ENCODE measurements at regions not wholly inside any gene's neighbourhood (a gene's known extent, or its start where the extent isn't known, plus 50 kb on each side); places are given as distances from the start of the nearest gene placed in this dataset.

DNA sequence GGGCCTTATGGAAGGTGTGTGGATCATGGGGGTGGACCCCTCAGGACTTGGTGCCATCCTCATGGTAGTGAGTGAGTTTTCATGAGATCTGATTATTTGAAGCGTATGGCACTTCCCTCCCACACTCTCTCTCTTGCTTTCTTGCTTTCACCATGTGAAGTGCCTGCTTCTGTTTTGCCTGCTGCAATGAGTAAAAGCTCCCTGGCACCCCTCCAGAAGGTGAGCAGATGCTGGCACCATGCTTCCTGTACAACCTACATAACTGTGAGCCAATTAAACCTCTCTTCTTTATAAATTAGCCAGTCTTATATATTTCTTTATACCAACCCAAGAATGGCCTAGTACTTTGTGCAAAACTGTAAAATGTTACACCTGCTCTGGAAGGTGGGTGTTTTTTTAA, 396.8 kb upstream of the HS3ST5 start:
- no peak for DNase-seq (ENCODE audit: extremely low read depth, insufficient read length)
- TF ChIP-seq, protein P1, sequence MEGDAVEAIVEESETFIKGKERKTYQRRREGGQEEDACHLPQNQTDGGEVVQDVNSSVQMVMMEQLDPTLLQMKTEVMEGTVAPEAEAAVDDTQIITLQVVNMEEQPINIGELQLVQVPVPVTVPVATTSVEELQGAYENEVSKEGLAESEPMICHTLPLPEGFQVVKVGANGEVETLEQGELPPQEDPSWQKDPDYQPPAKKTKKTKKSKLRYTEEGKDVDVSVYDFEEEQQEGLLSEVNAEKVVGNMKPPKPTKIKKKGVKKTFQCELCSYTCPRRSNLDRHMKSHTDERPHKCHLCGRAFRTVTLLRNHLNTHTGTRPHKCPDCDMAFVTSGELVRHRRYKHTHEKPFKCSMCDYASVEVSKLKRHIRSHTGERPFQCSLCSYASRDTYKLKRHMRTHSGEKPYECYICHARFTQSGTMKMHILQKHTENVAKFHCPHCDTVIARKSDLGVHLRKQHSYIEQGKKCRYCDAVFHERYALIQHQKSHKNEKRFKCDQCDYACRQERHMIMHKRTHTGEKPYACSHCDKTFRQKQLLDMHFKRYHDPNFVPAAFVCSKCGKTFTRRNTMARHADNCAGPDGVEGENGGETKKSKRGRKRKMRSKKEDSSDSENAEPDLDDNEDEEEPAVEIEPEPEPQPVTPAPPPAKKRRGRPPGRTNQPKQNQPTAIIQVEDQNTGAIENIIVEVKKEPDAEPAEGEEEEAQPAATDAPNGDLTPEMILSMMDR (IDR thresholded peaks at IDR 0.05; ENCODE audit: insufficient read depth, low read length, poor library complexity, severe bottlenecking) = no peak
- Histone ChIP-seq H3K4me3 (replicated peaks; ENCODE audit: low read depth, low read length) (no peak overlapping the region), H3K36me3 (ENCODE audit: control insufficient read depth, insufficient read depth, low read length) (no peaks in the 10 kb centered on the region), H3K27me3 (replicated peaks; ENCODE audit: control insufficient read depth, insufficient read depth, low read length) (no peaks in the 10 kb centered on the region)

DNA sequence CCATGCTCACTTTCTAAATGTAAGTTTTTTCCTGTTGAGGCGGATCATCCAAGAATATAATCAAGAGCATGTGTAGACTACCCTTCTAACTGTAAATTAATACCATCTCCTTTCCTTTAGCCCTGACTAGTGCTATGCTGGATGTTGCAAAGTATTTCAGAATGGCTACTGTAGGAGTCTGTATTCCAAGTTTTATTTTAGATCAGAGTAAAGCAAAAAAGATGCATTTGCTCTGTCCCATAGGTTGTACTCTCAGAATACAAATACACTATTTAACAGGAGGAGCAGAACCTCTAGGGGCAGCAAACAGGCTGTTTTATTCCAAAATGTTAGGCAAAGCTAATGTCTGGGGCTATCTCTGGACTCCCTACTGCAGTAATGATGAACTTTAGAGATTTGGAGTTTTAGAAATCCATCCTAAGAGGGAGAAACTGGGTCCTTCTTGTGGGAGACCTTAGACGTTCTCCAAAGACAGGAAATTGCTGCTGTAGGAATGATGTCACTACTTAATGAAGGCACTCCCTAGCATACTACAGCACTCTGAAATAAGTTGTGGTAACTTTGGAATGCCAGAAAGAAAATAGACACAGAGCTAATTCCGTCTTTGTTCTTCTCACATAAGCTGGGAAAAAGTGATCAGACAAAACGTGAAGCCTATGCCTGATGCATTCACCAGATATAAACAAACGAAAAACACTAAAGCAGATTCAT, 392.4 kb upstream of the HS3ST5 start:
- no peak for DNase-seq (ENCODE audit: extremely low read depth, insufficient read length)
- Histone ChIP-seq H3K27me3 (replicated peaks; ENCODE audit: control insufficient read depth, insufficient read depth, low read length) (no peaks in the 10 kb centered on the region), H3K4me3 (replicated peaks; ENCODE audit: low read depth, low read length) (no peak overlapping the region), H3K36me3 (ENCODE audit: control insufficient read depth, insufficient read depth, low read length) (no peaks in the 10 kb centered on the region)
- TF ChIP-seq, protein P1 (IDR thresholded peaks at IDR 0.05; ENCODE audit: insufficient read depth, low read length, poor library complexity, severe bottlenecking) = no peak

DNA sequence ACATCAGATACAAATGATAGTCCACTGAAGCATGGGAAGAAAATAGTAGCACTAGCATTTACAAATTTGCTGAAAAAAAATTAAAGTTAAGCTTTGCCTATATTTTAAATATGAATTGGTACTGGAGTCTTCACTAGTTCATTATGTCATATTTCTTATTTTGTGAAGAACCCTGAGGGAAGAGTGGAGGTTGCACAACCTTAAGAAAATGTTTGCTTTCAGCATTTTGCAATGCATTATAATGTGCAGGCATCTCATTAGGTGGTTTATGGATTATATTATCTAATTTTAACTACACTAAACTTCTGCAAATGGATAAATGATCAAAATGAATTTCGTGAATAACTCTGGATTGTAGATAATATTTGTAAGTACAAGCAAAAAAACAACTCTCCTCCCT, 390.8 kb upstream of the HS3ST5 start:
- Histone ChIP-seq H3K36me3 (ENCODE audit: control insufficient read depth, insufficient read depth, low read length) (no peaks in the 10 kb centered on the region), H3K4me3 (replicated peaks; ENCODE audit: low read depth, low read length) (no peak overlapping the region), H3K27me3 (replicated peaks; ENCODE audit: control insufficient read depth, insufficient read depth, low read length) (no peaks in the 10 kb centered on the region)
- no peak for DNase-seq (ENCODE audit: extremely low read depth, insufficient read length)
- TF ChIP-seq, protein P1 (IDR thresholded peaks at IDR 0.05; ENCODE audit: insufficient read depth, low read length, poor library complexity, severe bottlenecking) = no peak

DNA sequence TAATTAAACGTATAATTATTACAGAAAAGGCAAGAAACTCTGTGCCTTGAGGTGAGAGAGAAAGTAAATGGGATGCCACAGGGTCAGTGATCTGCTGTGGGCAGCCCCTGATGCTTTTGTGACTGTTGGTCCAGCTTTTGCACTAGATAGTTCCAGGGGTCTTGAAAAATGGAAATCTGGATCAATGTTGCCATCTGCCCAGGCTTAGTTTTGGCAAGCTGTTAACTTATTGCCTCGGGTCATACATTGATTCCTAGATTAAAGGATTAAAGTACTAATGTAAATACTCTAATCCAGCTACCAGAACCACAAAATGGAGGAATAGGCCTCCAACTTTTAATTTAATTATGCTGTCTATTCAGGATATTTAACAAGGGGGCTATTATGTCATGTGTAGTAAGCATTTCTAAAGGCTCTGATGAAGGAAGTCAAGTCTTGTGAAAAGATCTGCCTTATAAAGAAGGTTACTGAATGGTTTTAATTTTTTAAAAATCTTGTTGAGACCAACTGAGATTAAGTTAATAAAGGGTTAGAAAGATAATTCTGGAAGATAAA, 376.0 kb upstream of the HS3ST5 start:
- H3K27me3 ChIP-seq (replicated peaks; ENCODE audit: control insufficient read depth, insufficient read depth, low read length) = no peaks in the 10 kb centered on the region
- no peaks in the 10 kb centered on the region for H3K36me3 ChIP-seq (ENCODE audit: control insufficient read depth, insufficient read depth, low read length)
- TF ChIP-seq, protein P1 (IDR thresholded peaks at IDR 0.05; ENCODE audit: insufficient read depth, low read length, poor library complexity, severe bottlenecking) = no peak
- no peak overlapping the region for H3K4me3 ChIP-seq (replicated peaks; ENCODE audit: low read depth, low read length)
- DNase-seq (ENCODE audit: extremely low read depth, insufficient read length) = no peak

DNA sequence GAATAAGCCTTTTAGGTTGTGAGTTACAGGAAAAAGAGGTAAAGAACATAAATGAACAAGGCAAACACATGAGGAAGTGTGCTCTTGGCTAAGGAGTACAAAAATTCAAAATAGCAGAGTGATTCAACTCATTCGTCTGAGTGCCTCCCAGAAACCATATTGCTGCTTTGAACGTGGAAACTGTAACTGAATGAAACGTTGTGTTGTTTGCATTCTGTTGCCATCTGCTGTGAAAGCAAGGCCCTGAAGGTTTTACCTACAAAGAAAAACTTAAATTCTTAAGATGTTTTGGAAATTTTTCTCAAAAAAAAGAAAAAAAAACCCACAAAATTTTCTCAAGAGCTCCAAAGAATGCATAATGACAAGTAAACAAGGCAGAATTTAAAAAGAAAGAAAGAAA, 375.4 kb upstream of the HS3ST5 start:
- H3K36me3 ChIP-seq (ENCODE audit: control insufficient read depth, insufficient read depth, low read length) = no peaks in the 10 kb centered on the region
- peak overlapping the region; percentile 10; the same call in 1 of the 2 replicates for H3K4me3 ChIP-seq (replicated peaks; ENCODE audit: low read depth, low read length)
- TF ChIP-seq, protein P1 (IDR thresholded peaks at IDR 0.05; ENCODE audit: insufficient read depth, low read length, poor library complexity, severe bottlenecking) = no peak
- H3K27me3 ChIP-seq (replicated peaks; ENCODE audit: control insufficient read depth, insufficient read depth, low read length) = no peaks in the 10 kb centered on the region
- DNase-seq (ENCODE audit: extremely low read depth, insufficient read length) = no peak
